ENCODE measurements at regions not wholly inside any gene's neighbourhood (a gene's known extent, or its start where the extent isn't known, plus 50 kb on each side); places are given as distances from the start of the nearest gene placed in this dataset.

DNA sequence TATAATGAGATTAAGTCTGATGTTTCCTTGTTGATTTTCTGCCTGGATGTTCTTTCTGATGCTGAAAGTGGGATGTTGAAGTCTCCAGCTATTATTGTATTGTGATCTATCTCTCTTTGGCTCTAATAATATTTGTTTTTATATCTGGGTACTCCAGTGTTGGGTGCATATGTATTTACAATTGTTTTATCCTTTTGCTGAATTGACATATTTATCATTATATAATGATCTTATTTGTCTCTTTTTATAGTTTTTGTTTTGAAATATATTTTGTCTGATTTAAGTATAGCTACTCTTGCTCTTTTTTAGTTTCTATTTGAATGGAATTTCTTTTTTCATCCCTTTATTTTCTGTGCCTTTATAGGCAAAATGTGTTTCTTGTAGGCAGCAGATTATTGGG, 522.2 kb upstream of the NEGR1 start:
- TF ChIP-seq SMARCA5 (IDR thresholded peaks at IDR 0.05) (no peak), JUND (IDR thresholded peaks at IDR 0.05; ENCODE audit: low read depth, low read length) (no peak), MXI1 (IDR thresholded peaks at IDR 0.05; ENCODE audit: low read depth, low read length) (no peak), MEF2A (IDR thresholded peaks at IDR 0.05; ENCODE audit: insufficient read depth, low read depth, low read length) (no peak)
- TF ChIP-seq, protein P1, sequence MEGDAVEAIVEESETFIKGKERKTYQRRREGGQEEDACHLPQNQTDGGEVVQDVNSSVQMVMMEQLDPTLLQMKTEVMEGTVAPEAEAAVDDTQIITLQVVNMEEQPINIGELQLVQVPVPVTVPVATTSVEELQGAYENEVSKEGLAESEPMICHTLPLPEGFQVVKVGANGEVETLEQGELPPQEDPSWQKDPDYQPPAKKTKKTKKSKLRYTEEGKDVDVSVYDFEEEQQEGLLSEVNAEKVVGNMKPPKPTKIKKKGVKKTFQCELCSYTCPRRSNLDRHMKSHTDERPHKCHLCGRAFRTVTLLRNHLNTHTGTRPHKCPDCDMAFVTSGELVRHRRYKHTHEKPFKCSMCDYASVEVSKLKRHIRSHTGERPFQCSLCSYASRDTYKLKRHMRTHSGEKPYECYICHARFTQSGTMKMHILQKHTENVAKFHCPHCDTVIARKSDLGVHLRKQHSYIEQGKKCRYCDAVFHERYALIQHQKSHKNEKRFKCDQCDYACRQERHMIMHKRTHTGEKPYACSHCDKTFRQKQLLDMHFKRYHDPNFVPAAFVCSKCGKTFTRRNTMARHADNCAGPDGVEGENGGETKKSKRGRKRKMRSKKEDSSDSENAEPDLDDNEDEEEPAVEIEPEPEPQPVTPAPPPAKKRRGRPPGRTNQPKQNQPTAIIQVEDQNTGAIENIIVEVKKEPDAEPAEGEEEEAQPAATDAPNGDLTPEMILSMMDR (IDR thresholded peaks at IDR 0.05 in 2 of 3, conservative IDR thresholded peaks at IDR 0.05 in 1 of 3; ENCODE audit: control insufficient read depth in 2 of 3, extremely low read depth in 1 of 3, insufficient read depth in 1 of 3, low read depth in 3 of 3, low read length in 3 of 3) = no peak
